Activated naive CD4-positive, alpha-beta T cell treated with anti-CD3 and anti-CD28 coated beads for 36 hours (primary cell): ENCODE measurements at regions not wholly inside any gene's neighbourhood (a gene's known extent, or its start where the extent isn't known, plus 50 kb on each side); places are given as distances from the start of the nearest gene placed in this dataset.
"Not testable (repeated sequence)": the region's sequence is repeated elsewhere in the genome, so short reads cannot be mapped to it uniquely, and the experiment has no call there.

Experiments used
- CTCF ChIA-PET: fragments of 350-600 bp; sonication (Branson Sonifier 250); formaldehyde crosslinking; loops from one replicate; lab custom pipeline; 2021; ENCODE audit warnings: antibody characterized with exemption; lab: Charles Lee
- DNase-seq: peaks from one replicate; pipeline ENCODE4 v3.0.0-alpha.2; 2020
- H3K27ac Mint-ChIP-seq: one replicate; pipeline ENCODE4 v1.8.0; 2021; ENCODE audit warnings: mild to moderate bottlenecking, mixed read lengths
- H3K27me3 Mint-ChIP-seq: one replicate; pipeline ENCODE4 v1.8.0; 2021; ENCODE audit warnings: low read depth, mixed read lengths
- H3K36me3 Mint-ChIP-seq: one replicate; pipeline ENCODE4 v1.8.0; 2021; ENCODE audit warnings: low read depth, mixed read lengths
- H3K4me1 Mint-ChIP-seq: one replicate; pipeline ENCODE4 v1.8.0; 2021; ENCODE audit warnings: low read depth, mixed read lengths
- H3K4me3 Mint-ChIP-seq: one replicate; pipeline ENCODE4 v1.8.0; 2021; ENCODE audit warnings: mild to moderate bottlenecking, moderate library complexity, mixed read lengths
- H3K9me3 Mint-ChIP-seq: one replicate; pipeline ENCODE4 v1.8.0; 2021; ENCODE audit warnings: mixed read lengths
- intact Hi-C: fragments of 100-400 bp; cut with micrococcal nuclease; formaldehyde crosslinking; loops from one replicate; pipeline ENCODE4 v1.15.1; 2023

DNA sequence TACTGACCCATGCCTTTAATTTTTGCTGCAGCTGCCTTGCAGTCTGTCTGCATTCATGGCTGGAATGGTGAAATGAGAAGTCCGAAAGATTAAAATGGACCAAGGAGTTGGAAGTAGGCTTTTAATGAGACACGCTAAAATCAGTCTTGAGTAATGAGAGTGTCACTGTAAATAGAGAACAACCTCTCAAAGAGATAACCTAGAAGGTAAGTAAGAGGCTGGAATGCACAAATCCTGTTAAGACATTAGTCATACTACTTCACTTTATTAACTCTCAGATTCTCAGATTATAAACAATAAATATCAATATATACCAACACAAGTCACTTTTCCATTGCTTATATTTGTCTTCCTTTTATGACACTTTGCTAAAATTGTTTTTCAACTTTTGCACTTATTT, 880.6 kb upstream of the C9orf72 start:
- intact Hi-C loops, result no loop called here
- Mint-ChIP-seq H3K36me3 (no peaks in the 10 kb centered on the region), H3K4me3 (no peak overlapping the region), H3K27me3 (no peaks in the 10 kb centered on the region), H3K27ac (no peak overlapping the region), H3K9me3 (no peaks in the 10 kb centered on the region), H3K4me1 (no peaks in the 10 kb centered on the region)
- CTCF ChIA-PET, result no interaction called here
- DNase-seq, result no peak

DNA sequence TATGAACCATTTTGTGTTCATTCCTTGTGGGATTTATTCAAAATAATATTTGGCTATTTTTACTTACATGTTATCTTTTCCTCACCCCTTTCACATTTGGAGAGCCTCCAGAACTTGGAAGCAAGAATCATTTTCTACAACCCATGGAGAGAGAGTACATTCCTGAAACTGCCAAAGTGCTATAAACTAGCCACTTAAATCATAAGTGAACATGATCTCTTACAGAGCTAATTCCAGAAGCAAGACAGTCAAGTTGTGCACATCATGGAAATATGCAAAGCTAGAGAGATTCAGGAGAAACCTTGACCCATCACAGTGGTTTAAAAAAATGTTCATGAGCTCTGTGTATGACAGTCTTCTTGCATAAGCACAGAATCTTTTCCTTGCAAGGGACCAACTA, 883.6 kb upstream of the C9orf72 start:
- CTCF ChIA-PET, result interaction anchor here (0.8 kb wide), 1 partner anchor 11 kb away, joined by 3 read pairs; no protein-coding TSS in a partner anchor
- no peak overlapping the region for H3K27ac Mint-ChIP-seq
- H3K36me3 Mint-ChIP-seq, result no peaks in the 10 kb centered on the region
- H3K9me3 Mint-ChIP-seq, result peaks cover 6% of the 10 kb centered on the region
- no peaks in the 10 kb centered on the region for H3K27me3 Mint-ChIP-seq
- intact Hi-C loops, result no loop called here
- DNase-seq, result no peak
- H3K4me1 Mint-ChIP-seq, result no peaks in the 10 kb centered on the region
- H3K4me3 Mint-ChIP-seq, result no peak overlapping the region

GRCh38 chr9:28464481-28465216, 891.4 kb upstream of the C9orf72 start:
- H3K9me3 Mint-ChIP-seq, result peaks cover 24% of the 10 kb centered on the region
- no peaks in the 10 kb centered on the region for H3K4me1 Mint-ChIP-seq
- intact Hi-C loops, result no loop called here
- no peak for DNase-seq
- no peaks in the 10 kb centered on the region for H3K27me3 Mint-ChIP-seq
- H3K4me3 Mint-ChIP-seq, result no peak overlapping the region
- no peak overlapping the region for H3K27ac Mint-ChIP-seq
- no peaks in the 10 kb centered on the region for H3K36me3 Mint-ChIP-seq
- CTCF ChIA-PET, result no interaction called here

- Mint-ChIP-seq H3K9me3 (peaks cover 15% of the 10 kb centered on the region), H3K27me3 (no peaks in the 10 kb centered on the region), H3K4me3 (no peak overlapping the region), H3K27ac (no peak overlapping the region), H3K36me3 (no peaks in the 10 kb centered on the region), H3K4me1 (no peaks in the 10 kb centered on the region)
- CTCF ChIA-PET, result no interaction called here
- DNase-seq, result no peak
- intact Hi-C loops, result no loop called here
These were observed 898.0 kb upstream of the C9orf72 start for GRCh38 chr9:28471261-28471660.

GRCh38 chr9:28487561-28487960, 914.3 kb upstream of the C9orf72 start:
- H3K4me3 Mint-ChIP-seq, result no peak overlapping the region
- no peaks in the 10 kb centered on the region for H3K27me3 Mint-ChIP-seq
- H3K9me3 Mint-ChIP-seq, result peaks cover 2% of the 10 kb centered on the region
- no peak for DNase-seq
- H3K4me1 Mint-ChIP-seq, result no peaks in the 10 kb centered on the region
- H3K27ac Mint-ChIP-seq, result no peak overlapping the region
- intact Hi-C loops, result no loop called here
- CTCF ChIA-PET, result no interaction called here
- H3K36me3 Mint-ChIP-seq, result no peaks in the 10 kb centered on the region

DNA sequence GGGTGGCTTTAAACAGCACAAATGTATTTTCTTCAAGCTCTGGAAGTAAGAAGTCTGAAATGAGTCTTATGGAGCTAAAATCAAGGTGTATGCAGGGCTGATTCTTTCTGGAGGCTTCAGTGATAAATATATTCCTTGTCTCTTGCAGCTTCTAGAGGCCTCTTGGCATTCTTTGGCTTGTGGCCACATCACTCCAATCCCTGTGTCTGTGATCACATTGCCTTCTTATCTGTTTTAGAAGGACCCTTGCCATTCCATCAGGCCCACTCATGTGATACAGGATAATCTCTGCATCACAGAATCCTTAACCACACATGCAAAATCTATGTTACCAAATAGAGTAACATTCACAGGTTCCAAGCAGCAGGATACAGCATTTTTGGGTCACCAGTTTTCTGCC, 917.8 kb upstream of the C9orf72 start:
- CTCF ChIA-PET, result no interaction called here

GRCh38 chr9:28498168-28498567, 924.9 kb upstream of the C9orf72 start:
- intact Hi-C loops, H3K27me3 Mint-ChIP-seq, CTCF ChIA-PET, H3K27ac Mint-ChIP-seq, DNase-seq, H3K4me3 Mint-ChIP-seq, H3K9me3 Mint-ChIP-seq, H3K36me3 Mint-ChIP-seq, H3K4me1 Mint-ChIP-seq: not testable (repeated sequence)

More for the DNA sequence above, 917.8 kb upstream of the C9orf72 start:
- peaks cover 8% of the 10 kb centered on the region for H3K9me3 Mint-ChIP-seq
- no peak overlapping the region for H3K4me3 Mint-ChIP-seq
- no peaks in the 10 kb centered on the region for H3K27me3 Mint-ChIP-seq
- intact Hi-C loops, result no loop called here
- no peak for DNase-seq
- H3K4me1 Mint-ChIP-seq, result no peaks in the 10 kb centered on the region
- no peaks in the 10 kb centered on the region for H3K36me3 Mint-ChIP-seq
- H3K27ac Mint-ChIP-seq, result no peak overlapping the region

- Mint-ChIP-seq H3K4me1 (no peaks in the 10 kb centered on the region), H3K9me3 (peaks cover 1% of the 10 kb centered on the region), H3K36me3 (no peaks in the 10 kb centered on the region), H3K27ac (no peak overlapping the region), H3K4me3 (no peak overlapping the region), H3K27me3 (no peaks in the 10 kb centered on the region)
- intact Hi-C loops, result no loop called here
- DNase-seq, result no peak
- CTCF ChIA-PET, result no interaction called here
These were observed 928.9 kb upstream of the C9orf72 start for GRCh38 chr9:28502189-28502588.

- Mint-ChIP-seq H3K9me3 (no peaks in the 10 kb centered on the region), H3K4me3 (no peak overlapping the region), H3K4me1 (no peaks in the 10 kb centered on the region), H3K27me3 (no peaks in the 10 kb centered on the region), H3K36me3 (no peaks in the 10 kb centered on the region), H3K27ac (no peak overlapping the region)
- CTCF ChIA-PET, result interaction anchor here (0.6 kb wide), 1 partner anchor 1395 kb away, joined by 4 read pairs; no protein-coding TSS in a partner anchor
- DNase-seq, result no peak
- intact Hi-C loops, result no loop called here
These were observed 929.5 kb upstream of the C9orf72 start for GRCh38 chr9:28502741-28503140.

GRCh38 chr9:28503573-28503972, 930.3 kb upstream of the C9orf72 start:
- Mint-ChIP-seq H3K4me3 (no peak overlapping the region), H3K27ac (no peak overlapping the region), H3K4me1 (no peaks in the 10 kb centered on the region), H3K27me3 (no peaks in the 10 kb centered on the region), H3K9me3 (no peaks in the 10 kb centered on the region), H3K36me3 (no peaks in the 10 kb centered on the region)
- DNase-seq, result no peak
- intact Hi-C loops, result no loop called here
- CTCF ChIA-PET, result interaction anchor here (0.6 kb wide), 1 partner anchor 1394 kb away, joined by 4 read pairs; no protein-coding TSS in a partner anchor

- no peaks in the 10 kb centered on the region for H3K4me1 Mint-ChIP-seq
- intact Hi-C loops, result no loop called here
- no peak for DNase-seq
- no peak overlapping the region for H3K27ac Mint-ChIP-seq
- no peak overlapping the region for H3K4me3 Mint-ChIP-seq
- H3K27me3 Mint-ChIP-seq, result no peaks in the 10 kb centered on the region
- H3K36me3 Mint-ChIP-seq, result no peaks in the 10 kb centered on the region
- CTCF ChIA-PET, result no interaction called here
- H3K9me3 Mint-ChIP-seq, result peaks cover 2% of the 10 kb centered on the region
These were observed 945.2 kb upstream of the C9orf72 start for GRCh38 chr9:28518439-28518838.

DNA sequence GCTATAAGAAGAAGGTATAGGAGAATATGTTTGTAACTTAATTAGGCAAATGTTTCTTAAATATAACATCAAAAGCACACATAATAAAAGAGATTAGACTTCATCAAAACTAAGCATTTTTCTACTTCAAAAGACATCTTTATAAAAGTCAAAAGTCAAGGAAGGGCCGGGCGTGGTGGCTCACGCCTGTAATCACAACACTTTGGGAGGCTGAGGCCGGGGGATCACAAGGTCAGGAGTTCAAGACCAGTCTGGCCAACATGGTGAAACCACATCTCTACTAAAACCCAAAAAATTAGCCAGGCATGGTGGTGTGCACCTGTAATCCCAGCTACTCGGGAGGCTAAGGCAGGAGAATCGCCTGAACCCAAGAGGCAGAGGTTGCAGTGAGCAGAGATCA, 951.0 kb upstream of the C9orf72 start:
- H3K36me3 Mint-ChIP-seq, H3K27me3 Mint-ChIP-seq, H3K27ac Mint-ChIP-seq, intact Hi-C loops, H3K4me3 Mint-ChIP-seq, H3K4me1 Mint-ChIP-seq, H3K9me3 Mint-ChIP-seq, CTCF ChIA-PET, DNase-seq: not testable (repeated sequence)

DNA sequence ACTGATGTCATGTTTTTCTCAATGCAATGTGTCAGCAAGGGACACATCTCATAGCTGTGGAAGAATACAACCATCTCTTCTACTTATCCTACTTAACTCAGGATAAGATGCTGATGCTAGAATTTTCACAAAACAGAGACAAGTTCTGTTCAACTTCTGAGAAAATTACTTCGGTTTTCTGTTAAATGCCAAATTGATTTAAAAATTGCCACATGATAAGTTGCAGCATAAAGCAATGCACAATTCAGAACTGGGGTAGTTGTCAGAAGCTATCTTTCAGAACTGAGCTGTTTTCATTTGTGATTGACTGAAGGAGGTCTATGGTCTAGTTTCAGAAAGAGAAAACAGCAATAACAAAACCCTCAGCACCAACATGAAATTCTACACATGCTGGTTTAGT, 954.8 kb upstream of the C9orf72 start:
- DNase-seq, result no peak
- Mint-ChIP-seq H3K27me3 (no peaks in the 10 kb centered on the region), H3K27ac (no peak overlapping the region), H3K4me1 (no peaks in the 10 kb centered on the region), H3K36me3 (no peaks in the 10 kb centered on the region), H3K4me3 (no peak overlapping the region), H3K9me3 (no peaks in the 10 kb centered on the region)
- CTCF ChIA-PET, result no interaction called here
- intact Hi-C loops, result no loop called here
